HepG2 (cell line): ENCODE measurements at regions not wholly inside any gene's neighbourhood (a gene's known extent, or its start where the extent isn't known, plus 50 kb on each side); places are given as distances from the start of the nearest gene placed in this dataset.

Experiments used
- AHR ChIP-seq: IDR thresholded peaks from 2 replicates; pipeline ENCODE4 v1.6.1; 2018; ENCODE audit warnings: missing genetic modification reagents, missing compliant biosample characterization
- ARID5B ChIP-seq: IDR thresholded peaks from 2 replicates; pipeline ENCODE4 v1.4.0; 2020; ENCODE audit warnings: mild to moderate bottlenecking, missing genetic modification reagents
- ATF5 ChIP-seq: sonication (generic); formaldehyde crosslinking; IDR thresholded peaks from 2 replicates; pipeline ENCODE4 v1.4.0; 2020; ENCODE audit warnings: mild to moderate bottlenecking, low read depth, missing genetic modification reagents
- MEIS2 ChIP-seq: sonication (generic); formaldehyde crosslinking; IDR thresholded peaks from 2 replicates; pipeline ENCODE4 v1.9.0; 2021; ENCODE audit warnings: mild to moderate bottlenecking, missing genetic modification reagents
- NFRKB ChIP-seq: fragments of 450-650 bp; IDR thresholded peaks from 2 replicates; pipeline ENCODE4 v1.6.1; 2017
- PBX3 ChIP-seq: sonication (generic); formaldehyde crosslinking; IDR thresholded peaks from 2 replicates; pipeline ENCODE4 v1.8.1; 2023; ENCODE audit warnings: missing genetic modification reagents, inconsistent platforms, borderline replicate concordance
- RORA ChIP-seq: sonication (generic); formaldehyde crosslinking; IDR thresholded peaks from 2 replicates; pipeline ENCODE4 v1.5.0; 2020; ENCODE audit warnings: mild to moderate bottlenecking, missing genetic modification reagents, moderate library complexity
- TCF7L2 ChIP-seq: IDR thresholded peaks from 2 replicates; pipeline ENCODE4 v1.6.1; 2011; ENCODE audit warnings: mild to moderate bottlenecking, low read depth, low read length, moderate library complexity
- ZKSCAN8 ChIP-seq: IDR thresholded peaks from 2 replicates; pipeline ENCODE4 v1.6.1; 2016; ENCODE audit warnings: borderline replicate concordance, missing genetic modification reagents, missing compliant biosample characterization
- ZMYM3 ChIP-seq: sonication (generic); formaldehyde crosslinking; IDR thresholded peaks from 2 replicates; pipeline ENCODE4 v1.5.1; 2020; ENCODE audit warnings: mild to moderate bottlenecking, missing genetic modification reagents
- ZNF670 ChIP-seq: sonication (generic); formaldehyde crosslinking; IDR thresholded peaks from 2 replicates; pipeline ENCODE4 v1.8.0; 2022; ENCODE audit warnings: mild to moderate bottlenecking, missing genetic modification reagents, borderline replicate concordance
- ZNF687 ChIP-seq: sonication (generic); formaldehyde crosslinking; IDR thresholded peaks from 2 replicates; pipeline ENCODE4 v1.5.1; 2020; ENCODE audit warnings: mild to moderate bottlenecking, missing genetic modification reagents, moderate library complexity

- no peak for TF ChIP-seq ZNF687 (CRISPR knock-in tag)
- no peak for TF ChIP-seq TCF7L2
- no peak for TF ChIP-seq ZMYM3 (CRISPR knock-in tag)
- TF ChIP-seq ARID5B (CRISPR knock-in tag): no peak
- no peak for TF ChIP-seq NFRKB
- TF ChIP-seq AHR (CRISPR knock-in tag): no peak
- no peak for TF ChIP-seq MEIS2 (CRISPR knock-in tag)
- TF ChIP-seq ZNF670 (CRISPR knock-in tag): no peak
- TF ChIP-seq PBX3 (CRISPR knock-in tag): no peak
- no peak for TF ChIP-seq RORA
- no peak for TF ChIP-seq ATF5 (CRISPR knock-in tag)
- no peak for TF ChIP-seq ZKSCAN8 (CRISPR knock-in tag)
Observed at GRCh38 chr14:56501909-56502530, 77.6 kb upstream of the TMEM260 start (continued).
